ENCODE measurements at regions not wholly inside any gene's neighbourhood (a gene's known extent, or its start where the extent isn't known, plus 50 kb on each side); places are given as distances from the start of the nearest gene placed in this dataset.

- H3K4me1 ChIP-seq (ENCODE audit: insufficient read depth, low read length, poor library complexity, severe bottlenecking): no peaks in the 10 kb centered on the region
- TF ChIP-seq EZH2phosphoT487 (IDR thresholded peaks at IDR 0.05; ENCODE audit: borderline replicate concordance): no peak
- TF ChIP-seq CTCF (conservative IDR thresholded peaks at IDR 0.05; ENCODE audit: low read length): no peak
- no peaks in the 10 kb centered on the region for H3K36me3 ChIP-seq (ENCODE audit: insufficient read depth, low read length)
- H3K4me3 ChIP-seq (ENCODE audit: low read length, poor library complexity, severe bottlenecking): no peak overlapping the region
- H3K9me3 ChIP-seq (ENCODE audit: insufficient read depth, low read depth, low read length): peaks cover 10% of the 10 kb centered on the region; the same call in 1 of the 2 replicates
- no peak overlapping the region for H3K4me2 ChIP-seq (ENCODE audit: low read depth, low read length, poor library complexity, severe bottlenecking)
- no peaks in the 10 kb centered on the region for H3K27me3 ChIP-seq (ENCODE audit: insufficient read depth, low read length, poor library complexity, severe bottlenecking)
- H4K20me1 ChIP-seq (ENCODE audit: insufficient read depth, low read length, poor library complexity, severe bottlenecking): no peaks in the 10 kb centered on the region
- no peaks in the 10 kb centered on the region for H3K79me2 ChIP-seq (ENCODE audit: insufficient read depth, low read length)
- H3K9me2 ChIP-seq (replicated peaks; ENCODE audit: low read depth, low read length): no peaks in the 10 kb centered on the region
- H2AFZ ChIP-seq (ENCODE audit: low read length): no peak overlapping the region
- H3F3A ChIP-seq (ENCODE audit: low read depth): no peaks in the 10 kb centered on the region
- H3K9ac ChIP-seq (ENCODE audit: low read depth, low read length, poor library complexity, severe bottlenecking): no peak overlapping the region
Measured at GRCh38 chr10:28935061-28935460, 257.7 kb downstream of the BAMBI start.

DNA sequence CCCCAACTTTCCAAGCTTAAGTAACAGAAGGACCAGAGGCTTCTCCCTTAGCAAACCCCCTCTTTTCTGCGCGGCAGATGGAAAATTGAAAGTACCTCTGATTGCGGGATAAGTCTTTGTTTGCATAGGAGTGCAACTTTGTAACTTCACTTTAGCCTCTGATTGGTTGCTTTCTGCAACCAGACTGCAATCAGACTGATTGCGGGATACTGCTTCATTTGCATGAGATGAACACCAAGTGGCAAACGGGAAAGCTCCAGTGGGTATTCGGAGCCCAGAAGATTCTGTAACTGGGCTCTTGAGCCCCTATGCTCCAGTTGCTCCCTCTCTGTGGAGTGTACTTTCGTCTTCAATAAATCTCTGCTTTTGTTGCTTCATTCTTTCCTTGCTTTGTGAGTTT is 260.6 kb downstream of the BAMBI start:
- Histone ChIP-seq H3K27me3 (ENCODE audit: insufficient read depth, low read length, poor library complexity, severe bottlenecking) (no peaks in the 10 kb centered on the region), H3K4me1 (ENCODE audit: insufficient read depth, low read length, poor library complexity, severe bottlenecking) (no peaks in the 10 kb centered on the region), H3K36me3 (ENCODE audit: insufficient read depth, low read length) (no peaks in the 10 kb centered on the region), H3K9me2 (replicated peaks; ENCODE audit: low read depth, low read length) (no peaks in the 10 kb centered on the region), H3K79me2 (ENCODE audit: insufficient read depth, low read length) (no peaks in the 10 kb centered on the region), H3K4me3 (ENCODE audit: low read length, poor library complexity, severe bottlenecking) (no peak overlapping the region), H3F3A (ENCODE audit: low read depth) (no peaks in the 10 kb centered on the region), H2AFZ (ENCODE audit: low read length) (no peak overlapping the region), H3K4me2 (ENCODE audit: low read depth, low read length, poor library complexity, severe bottlenecking) (no peak overlapping the region), H4K20me1 (ENCODE audit: insufficient read depth, low read length, poor library complexity, severe bottlenecking) (no peaks in the 10 kb centered on the region), H3K9ac (ENCODE audit: low read depth, low read length, poor library complexity, severe bottlenecking) (no peak overlapping the region), H3K9me3 (ENCODE audit: insufficient read depth, low read depth, low read length) (peaks cover 10% of the 10 kb centered on the region; the same call in 1 of the 2 replicates)
- TF ChIP-seq CTCF (conservative IDR thresholded peaks at IDR 0.05; ENCODE audit: low read length): no peak
- TF ChIP-seq EZH2phosphoT487 (IDR thresholded peaks at IDR 0.05; ENCODE audit: borderline replicate concordance): no peak

- H3F3A ChIP-seq (ENCODE audit: low read depth): no peaks in the 10 kb centered on the region
- no peaks in the 10 kb centered on the region for H3K36me3 ChIP-seq (ENCODE audit: insufficient read depth, low read length)
- TF ChIP-seq CTCF (conservative IDR thresholded peaks at IDR 0.05; ENCODE audit: low read length) (no peak), EZH2phosphoT487 (IDR thresholded peaks at IDR 0.05; ENCODE audit: borderline replicate concordance) (no peak)
- H3K4me1 ChIP-seq (ENCODE audit: insufficient read depth, low read length, poor library complexity, severe bottlenecking): no peaks in the 10 kb centered on the region
- no peak overlapping the region for H3K4me2 ChIP-seq (ENCODE audit: low read depth, low read length, poor library complexity, severe bottlenecking)
- no peak overlapping the region for H3K9ac ChIP-seq (ENCODE audit: low read depth, low read length, poor library complexity, severe bottlenecking)
- H3K9me2 ChIP-seq (replicated peaks; ENCODE audit: low read depth, low read length): no peaks in the 10 kb centered on the region
- H4K20me1 ChIP-seq (ENCODE audit: insufficient read depth, low read length, poor library complexity, severe bottlenecking): no peaks in the 10 kb centered on the region
- H3K27me3 ChIP-seq (ENCODE audit: insufficient read depth, low read length, poor library complexity, severe bottlenecking): no peaks in the 10 kb centered on the region
- H2AFZ ChIP-seq (ENCODE audit: low read length): no peak overlapping the region
- no peak overlapping the region for H3K4me3 ChIP-seq (ENCODE audit: low read length, poor library complexity, severe bottlenecking)
- H3K9me3 ChIP-seq (ENCODE audit: insufficient read depth, low read depth, low read length): peaks cover 4% of the 10 kb centered on the region; the same call in 1 of the 2 replicates
- no peaks in the 10 kb centered on the region for H3K79me2 ChIP-seq (ENCODE audit: insufficient read depth, low read length)
Measured at GRCh38 chr10:28938745-28939144, 261.4 kb downstream of the BAMBI start.

Measured in Loucy (cell line).